ENCODE measurements at regions not wholly inside any gene's neighbourhood (a gene's known extent, or its start where the extent isn't known, plus 50 kb on each side); places are given as distances from the start of the nearest gene placed in this dataset.

GRCh38 chr11:97974798-97975498, 1045.8 kb upstream of the CNTN5 start:
- no peak overlapping the region for H3K4me3 ChIP-seq (ENCODE audit: low read depth, low read length)
- TF ChIP-seq CTCF (conservative IDR thresholded peaks at IDR 0.05; ENCODE audit: low read depth, low read length): no peak
- DNase-seq (ENCODE audit: low read depth): no peak

- no peak for DNase-seq (ENCODE audit: low read depth)
- TF ChIP-seq CTCF (conservative IDR thresholded peaks at IDR 0.05; ENCODE audit: low read depth, low read length): no peak
These were observed 1043.0 kb upstream of the CNTN5 start for GRCh38 chr11:97977726-97978125.

DNA sequence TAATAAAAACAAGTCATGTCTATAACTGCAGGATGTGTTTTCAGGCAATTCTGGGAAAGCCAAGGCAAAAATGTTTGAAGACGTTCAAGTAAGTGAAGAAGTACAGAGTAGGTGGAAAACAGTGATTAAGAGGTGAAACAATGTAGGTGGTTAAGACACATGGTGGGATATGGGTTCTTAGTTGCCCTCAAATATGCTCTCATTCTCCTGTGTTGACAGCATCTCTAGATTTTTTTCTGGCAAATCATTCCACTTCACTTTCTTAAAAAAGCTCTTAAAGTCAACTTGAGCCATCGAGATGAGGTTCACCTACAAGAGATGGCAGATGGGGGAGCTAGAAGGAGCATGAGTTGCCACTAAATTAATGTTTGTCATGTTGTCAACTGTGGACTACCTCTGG, 1041.0 kb upstream of the CNTN5 start:
- DNase-seq (ENCODE audit: low read depth): no peak
- H3K4me3 ChIP-seq (ENCODE audit: low read depth, low read length): no peak overlapping the region
- TF ChIP-seq CTCF (conservative IDR thresholded peaks at IDR 0.05; ENCODE audit: low read depth, low read length): no peak

More at GRCh38 chr11:97977726-97978125, 1043.0 kb upstream of the CNTN5 start:
- no peak overlapping the region for H3K4me3 ChIP-seq (ENCODE audit: low read depth, low read length)

DNA sequence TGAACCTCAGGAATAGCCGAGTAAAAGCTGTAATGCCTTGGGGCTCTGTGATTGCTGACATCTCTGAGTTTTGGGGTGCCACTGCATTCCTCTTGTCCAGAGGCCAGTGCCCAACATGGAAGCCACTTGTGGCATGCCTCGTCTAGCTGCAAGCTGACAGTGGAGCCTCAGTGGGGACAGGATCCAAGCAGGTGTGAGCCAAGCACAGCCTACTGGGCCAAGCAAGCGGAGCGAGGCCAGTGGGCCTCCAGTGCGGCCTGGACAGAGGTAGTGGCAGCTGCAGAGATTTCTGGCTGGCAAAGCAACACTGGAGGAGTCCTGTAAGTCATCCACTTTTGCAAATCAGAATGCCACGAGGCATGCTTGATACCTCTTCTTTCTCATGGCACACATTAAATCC, 1038.2 kb upstream of the CNTN5 start:
- TF ChIP-seq CTCF (conservative IDR thresholded peaks at IDR 0.05; ENCODE audit: low read depth, low read length): no peak
- H3K4me3 ChIP-seq (ENCODE audit: low read depth, low read length): no peak overlapping the region
- no peak for DNase-seq (ENCODE audit: low read depth)

- TF ChIP-seq CTCF (conservative IDR thresholded peaks at IDR 0.05; ENCODE audit: low read depth, low read length): no peak
- no peak for DNase-seq (ENCODE audit: low read depth)
These were observed 1031.6 kb upstream of the CNTN5 start for GRCh38 chr11:97989121-97989520.

DNA sequence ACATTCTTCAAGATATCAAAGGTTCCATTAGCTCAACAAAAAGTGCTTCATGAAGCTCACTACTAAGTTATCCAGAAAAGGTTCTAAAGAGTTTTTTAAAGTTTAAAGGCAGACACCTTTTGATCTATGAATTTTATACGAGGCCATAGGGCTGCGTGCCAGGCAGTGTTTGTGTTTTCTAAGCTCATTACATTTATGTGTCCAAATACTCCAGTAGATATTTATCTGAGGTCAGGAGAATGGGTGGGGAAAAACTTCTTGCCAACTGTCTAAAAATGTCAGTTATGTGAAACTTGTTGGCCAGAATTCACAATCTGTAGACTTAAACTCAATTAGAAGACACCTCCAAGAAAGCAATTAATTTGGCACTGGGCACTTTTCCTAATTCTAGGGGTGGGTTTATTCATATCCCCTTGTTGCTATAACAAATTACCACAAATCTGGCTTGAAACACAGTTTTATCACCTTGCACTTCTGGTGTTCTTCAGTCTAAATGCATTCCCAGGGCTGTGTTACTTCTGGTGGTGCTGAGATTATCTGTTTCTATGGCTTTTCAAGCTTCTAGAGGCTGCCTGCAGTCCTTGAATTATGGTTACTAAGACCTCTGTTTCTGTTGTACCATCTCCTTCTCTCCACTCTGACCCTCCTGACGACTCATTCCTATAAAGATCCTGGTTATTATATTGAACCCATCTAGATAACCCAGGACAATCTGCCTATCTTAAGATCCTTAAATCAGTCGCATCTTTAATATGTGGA, 1030.4 kb upstream of the CNTN5 start:
- no peak for TF ChIP-seq CTCF (conservative IDR thresholded peaks at IDR 0.05; ENCODE audit: low read depth, low read length)
- no peak for DNase-seq (ENCODE audit: low read depth)
- H3K4me3 ChIP-seq (ENCODE audit: low read depth, low read length): no peak overlapping the region

More at GRCh38 chr11:97989121-97989520, 1031.6 kb upstream of the CNTN5 start:
- H3K4me3 ChIP-seq (ENCODE audit: low read depth, low read length): no peak overlapping the region
